Inferior parietal cortex (tissue), 1 donor: ENCODE measurements at regions not wholly inside any gene's neighbourhood (a gene's known extent, or its start where the extent isn't known, plus 50 kb on each side); places are given as distances from the start of the nearest gene placed in this dataset.
"Not testable (repeated sequence)": the region's sequence is repeated elsewhere in the genome, so short reads cannot be mapped to it uniquely, and the experiment has no call there.

Experiments used
- DNase-seq: peaks from one replicate; pipeline ENCODE4 v3.0.0-alpha.2; 2016; ENCODE audit errors: extremely low spot score

- no peak for DNase-seq
Measured at GRCh38 chr15:67944010-67944641, 104.3 kb upstream of the RNU6-1 start.

- no peak for DNase-seq
Measured at GRCh38 chr15:67945131-67945530, 105.3 kb upstream of the RNU6-1 start.

GRCh38 chr15:67945951-67946700 lies 106.3 kb upstream of the RNU6-1 start:
- no peak for DNase-seq

GRCh38 chr15:67946701-67947100 lies 106.9 kb upstream of the RNU6-1 start:
- DNase-seq: no peak

- DNase-seq: no peak
Measured at GRCh38 chr15:67947254-67948039, 106.7 kb upstream of the PIAS1 start.

GRCh38 chr15:67948215-67948614 lies 105.9 kb upstream of the PIAS1 start:
- no peak for DNase-seq

GRCh38 chr15:67951187-67951586 lies 102.9 kb upstream of the PIAS1 start:
- not testable (repeated sequence) for DNase-seq

GRCh38 chr15:67953299-67953698 lies 100.8 kb upstream of the PIAS1 start:
- DNase-seq: no peak

- DNase-seq: no peak
Measured at GRCh38 chr15:67955252-67955651, 98.9 kb upstream of the PIAS1 start.

- no peak for DNase-seq
Measured at GRCh38 chr15:67957435-67958132, 96.5 kb upstream of the PIAS1 start.

GRCh38 chr15:67967871-67968431 lies 86.2 kb upstream of the PIAS1 start:
- DNase-seq: no peak

GRCh38 chr15:67968564-67968963 lies 85.6 kb upstream of the PIAS1 start:
- no peak for DNase-seq

- no peak for DNase-seq
Measured at GRCh38 chr15:67968966-67969365, 85.1 kb upstream of the PIAS1 start.

GRCh38 chr15:67969892-67970291 lies 84.2 kb upstream of the PIAS1 start:
- DNase-seq: no peak

GRCh38 chr15:67972377-67972776 lies 81.7 kb upstream of the PIAS1 start:
- DNase-seq: no peak

- no peak for DNase-seq
Measured at GRCh38 chr15:67973846-67974245, 80.3 kb upstream of the PIAS1 start.

- peak; percentile 43 for DNase-seq
Measured at GRCh38 chr15:67976506-67977073, 77.5 kb upstream of the PIAS1 start.

GRCh38 chr15:67977414-67978089 lies 76.6 kb upstream of the PIAS1 start:
- no peak for DNase-seq

GRCh38 chr15:67979281-67979680 lies 74.8 kb upstream of the PIAS1 start:
- DNase-seq: no peak

GRCh38 chr15:67980171-67980570 lies 73.9 kb upstream of the PIAS1 start:
- DNase-seq: no peak
